ENCODE measurements at regions not wholly inside any gene's neighbourhood (a gene's known extent, or its start where the extent isn't known, plus 50 kb on each side); places are given as distances from the start of the nearest gene placed in this dataset.

- no peak for TF ChIP-seq CTCF (IDR thresholded peaks at IDR 0.05; ENCODE audit: insufficient read depth, low read depth, low read length)
- TF ChIP-seq EZH2 (IDR thresholded peaks at IDR 0.05; ENCODE audit: insufficient read depth, low read length): no peak
These were observed 249.1 kb upstream of the PPFIA2 start for GRCh38 chr12:82008251-82008650.

All from astrocyte (in vitro differentiated cells and primary cell).